GM23248 (cell line): ENCODE measurements at regions not wholly inside any gene's neighbourhood (a gene's known extent, or its start where the extent isn't known, plus 50 kb on each side); places are given as distances from the start of the nearest gene placed in this dataset.

ENCODE experiments used
- EZH2 ChIP-seq: fragments of 200-600 bp; sonication (generic); IDR thresholded peaks from 2 replicates; pipeline ENCODE4 v1.6.1; 2018; ENCODE audit warnings: antibody characterized with exemption, mild to moderate bottlenecking; ENCODE audit not compliant: insufficient read depth, poor library complexity, severe bottlenecking
- EZH2phosphoT487 ChIP-seq: fragments of 200-600 bp; sonication (generic); IDR thresholded peaks from 2 replicates; pipeline ENCODE4 v1.6.1; 2018; ENCODE audit warnings: antibody characterized with exemption, moderate library complexity, mild to moderate bottlenecking, low read depth; ENCODE audit not compliant: insufficient read depth

- no peak for TF ChIP-seq EZH2
- no peak for TF ChIP-seq EZH2phosphoT487
Measured at GRCh38 chr6:2375443-2375842, 130.0 kb upstream of the GMDS start.
